Vagina (tissue), 2 donors: ENCODE measurements at regions not wholly inside any gene's neighbourhood (a gene's known extent, or its start where the extent isn't known, plus 50 kb on each side); places are given as distances from the start of the nearest gene placed in this dataset.
"Not testable (repeated sequence)": the region's sequence is repeated elsewhere in the genome, so short reads cannot be mapped to it uniquely, and the experiment has no call there.

ENCODE experiments used
- CTCF ChIP-seq, 3 experiments: fragments of 450-650 bp in 2 of 3; fragments of 200-600 bp in 1 of 3; sonication (generic) in 1 of 3; IDR thresholded peaks; one replicate each; pipeline ENCODE4 v1.5.1; 2017 to 2019; ENCODE audit warnings: antibody characterized with exemption in 3 of 3, mild to moderate bottlenecking in 2 of 3, moderate library complexity in 2 of 3
- POLR2A ChIP-seq, 2 donors: fragments of 450-650 bp; IDR thresholded peaks; one replicate each; pipeline ENCODE4 v1.6.1; 2017; ENCODE audit warnings: antibody characterized with exemption in 2 of 2, mild to moderate bottlenecking in 2 of 2, moderate library complexity in 2 of 2
- POLR2AphosphoS5 ChIP-seq, 2 donors: sonication (generic); formaldehyde crosslinking; IDR thresholded peaks; one replicate each; pipeline ENCODE4 v1.9.0; 2017; ENCODE audit warnings: antibody characterized with exemption in 2 of 2, mild to moderate bottlenecking in 2 of 2, low read depth in 1 of 2; ENCODE audit not compliant: insufficient read depth in 1 of 2

- not testable (repeated sequence) for TF ChIP-seq CTCF (IDR thresholded peaks at IDR 0.05); POLR2AphosphoS5 (IDR thresholded peaks at IDR 0.05; ENCODE audit: insufficient read depth in 1 of 2, low read depth in 1 of 2); POLR2A (IDR thresholded peaks at IDR 0.05)
Observed at GRCh38 chr7:57203858-57204257, 71.6 kb upstream of the ZNF479 start.
